Renal cortical epithelial cell (primary cell): ENCODE measurements at regions not wholly inside any gene's neighbourhood (a gene's known extent, or its start where the extent isn't known, plus 50 kb on each side); places are given as distances from the start of the nearest gene placed in this dataset.
"Not testable (repeated sequence)": the region's sequence is repeated elsewhere in the genome, so short reads cannot be mapped to it uniquely, and the experiment has no call there.

ENCODE experiments used
- DNase-seq: peaks from one replicate; pipeline ENCODE4 v3.0.0-alpha.2; 2011; ENCODE audit warnings: low read depth

DNA sequence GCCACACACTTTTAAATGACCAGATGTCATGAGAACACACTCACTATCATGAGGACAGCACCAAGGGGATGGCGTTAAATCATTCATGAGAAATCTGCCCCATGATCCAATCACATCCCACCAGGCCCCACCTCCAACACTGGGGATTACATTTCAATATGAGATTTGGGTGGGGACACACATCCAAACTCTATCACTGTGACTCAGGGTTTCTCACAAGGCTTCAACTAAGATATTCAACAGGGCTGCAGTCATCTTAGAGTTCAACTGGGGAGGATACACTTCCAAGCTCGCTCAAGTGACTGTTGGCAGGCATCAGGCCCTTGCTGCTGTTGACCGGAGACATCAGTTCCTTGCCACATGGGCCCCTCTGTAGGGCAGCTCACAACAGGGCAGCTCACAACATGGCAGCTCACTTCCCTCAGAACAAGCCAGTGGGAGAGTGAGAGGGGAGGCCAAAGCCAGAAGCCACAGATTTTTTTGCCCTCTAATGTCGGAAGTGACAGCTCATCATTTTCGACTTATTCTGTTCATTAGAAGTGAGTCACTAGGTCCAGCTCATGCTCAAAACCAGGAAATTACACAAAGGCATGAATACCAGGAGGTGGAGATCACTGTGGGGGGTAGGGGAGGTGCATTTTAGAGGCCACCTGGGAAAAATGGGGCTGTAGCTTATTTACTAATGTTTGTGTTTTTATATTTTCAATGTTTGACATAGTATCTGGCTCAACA, 50.8 kb upstream of the PTHLH start:
- DNase-seq = peak; percentile 97

DNA sequence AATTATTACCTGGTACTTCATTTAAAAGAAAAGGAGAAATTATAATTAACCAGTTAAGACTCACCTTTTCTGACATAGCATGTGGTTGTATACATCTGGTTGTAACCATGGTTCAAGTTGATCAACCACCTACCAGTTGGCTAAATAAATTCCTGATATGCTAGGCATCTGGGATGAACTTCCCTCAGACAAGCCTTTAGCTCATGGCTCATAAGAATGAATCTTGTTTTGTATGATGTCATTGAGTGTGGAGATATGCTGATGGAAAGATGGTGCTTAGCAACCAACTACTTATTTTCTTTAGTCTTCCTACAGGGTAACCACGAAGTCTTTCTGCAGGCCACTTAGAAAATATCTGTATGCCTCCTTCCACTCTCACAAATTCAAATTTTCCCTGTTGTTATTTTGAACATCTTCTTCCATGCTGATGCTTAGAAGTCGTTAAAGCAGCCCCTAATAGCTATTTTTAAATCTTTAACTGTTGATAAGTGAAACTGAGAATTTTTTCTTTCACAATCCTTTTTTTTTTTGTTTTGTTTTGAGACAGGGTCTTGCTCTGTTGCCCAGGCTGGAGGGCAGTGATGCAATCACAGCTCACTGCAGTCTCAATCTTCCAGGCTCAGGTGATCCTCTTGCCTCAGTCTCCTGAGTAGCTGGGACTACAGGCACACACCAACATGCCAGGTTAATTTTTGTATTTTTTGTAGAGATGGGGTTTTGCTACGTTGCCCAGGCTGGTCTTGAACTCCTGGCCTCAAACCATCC, 51.9 kb upstream of the PTHLH start:
- DNase-seq = peak; percentile 93

DNA sequence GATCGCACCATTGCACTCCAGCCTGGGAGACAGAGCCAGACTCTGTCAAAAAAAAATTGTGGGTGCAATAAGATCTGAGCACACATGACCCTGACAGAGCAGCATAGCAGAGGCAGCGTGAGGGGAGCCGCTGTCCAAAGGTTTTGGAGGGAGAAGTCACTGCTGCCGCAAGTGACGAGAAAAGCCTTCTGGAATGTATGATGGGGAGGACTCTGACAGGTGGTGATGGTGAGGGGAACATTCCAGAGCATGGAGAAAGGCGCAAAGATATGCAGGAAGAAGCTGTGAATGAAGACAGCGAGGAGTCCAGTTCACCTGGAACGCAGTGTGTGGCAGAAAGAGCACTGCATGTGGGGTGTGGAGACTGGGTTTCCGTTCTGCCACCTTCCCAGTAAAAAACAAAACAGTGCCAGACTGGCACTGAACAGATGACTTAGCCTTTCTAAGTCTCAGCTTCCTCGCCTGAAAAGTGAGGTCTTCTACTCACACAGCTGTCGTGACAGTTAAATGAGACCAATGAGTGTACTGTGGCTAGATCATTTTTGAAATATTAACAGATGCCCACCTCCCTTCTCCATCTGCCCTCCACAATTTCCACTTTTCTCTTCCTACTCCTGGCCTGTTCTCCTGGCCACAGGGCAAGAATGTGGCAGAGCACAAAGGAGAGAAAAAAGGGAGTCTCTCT, 53.4 kb upstream of the PTHLH start:
- no peak for DNase-seq

DNA sequence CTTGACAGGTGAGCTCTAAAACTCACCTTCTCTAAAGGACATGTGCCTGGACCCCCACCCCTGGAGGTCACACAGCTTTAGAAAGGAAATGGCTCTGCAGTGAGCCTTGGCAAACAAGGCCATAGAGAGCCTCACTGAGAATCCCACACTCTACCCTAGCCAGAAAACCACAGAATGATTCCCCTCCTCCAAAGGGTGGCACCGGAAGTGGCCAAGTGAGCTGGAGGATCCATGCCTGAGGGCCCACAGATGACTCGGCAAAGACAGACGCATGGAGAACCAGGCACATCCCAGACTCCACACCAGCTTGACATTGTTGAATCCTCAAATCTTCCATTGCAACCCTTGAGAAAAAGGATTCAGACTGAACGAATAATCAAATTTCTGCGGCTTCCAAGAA, 54.2 kb upstream of the PTHLH start:
- DNase-seq = peak; percentile 79

DNA sequence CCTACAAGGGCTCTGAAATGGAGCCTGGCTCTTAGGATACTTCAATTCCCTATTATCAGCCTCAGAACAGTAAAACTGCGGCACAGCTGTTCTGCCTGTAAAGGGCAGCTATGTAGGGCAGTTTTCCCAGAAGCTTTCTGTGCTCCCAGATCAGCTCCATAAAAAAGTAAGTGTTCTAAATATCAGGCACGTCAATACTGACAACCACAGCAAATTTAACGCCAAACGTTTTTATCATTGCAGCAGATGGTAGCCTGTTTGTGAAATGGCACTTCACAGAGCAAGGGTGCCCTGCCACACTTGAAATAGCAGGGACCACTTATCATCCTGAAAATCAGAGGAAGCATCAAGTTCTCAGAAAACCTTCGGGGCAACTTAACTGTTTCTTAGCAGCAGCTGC, 54.8 kb upstream of the PTHLH start:
- no peak for DNase-seq

DNA sequence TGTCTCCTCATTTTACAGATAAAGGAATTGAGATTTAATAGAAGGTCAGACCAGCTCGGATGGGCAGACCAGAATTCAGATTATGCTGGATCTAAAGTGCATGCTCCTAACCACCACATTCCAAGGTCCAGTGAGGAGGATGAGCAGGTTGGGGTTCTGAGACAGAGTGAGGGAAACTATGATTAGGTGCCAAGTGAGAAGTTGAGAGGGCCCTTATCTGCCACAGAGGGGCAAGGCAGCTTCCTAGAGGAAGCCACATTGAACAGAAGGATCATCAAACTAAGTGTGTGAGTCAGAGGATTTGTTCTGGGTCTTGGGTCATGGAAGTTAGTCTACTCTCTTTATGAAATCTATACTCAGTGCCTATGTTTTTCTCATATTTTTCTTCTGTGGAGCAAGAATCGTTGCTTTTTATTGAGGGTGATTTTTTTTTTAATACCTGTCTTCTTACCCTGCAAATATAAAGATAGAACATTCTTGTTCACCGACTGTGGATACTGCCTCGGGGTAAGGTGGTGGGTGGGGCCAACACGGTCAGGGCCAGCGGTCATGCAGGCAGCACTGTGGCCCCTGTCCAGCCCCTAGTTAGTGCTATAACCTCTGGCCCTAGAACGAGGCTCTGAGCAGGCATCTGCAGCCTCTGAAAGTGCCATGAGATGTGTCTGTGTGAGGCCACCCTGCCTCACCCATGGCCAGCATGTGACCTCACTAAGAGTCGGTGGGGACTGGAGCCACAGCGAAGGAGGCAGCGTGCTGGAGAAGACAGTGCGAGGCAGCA, 55.6 kb upstream of the PTHLH start:
- peak; percentile 39 for DNase-seq

DNA sequence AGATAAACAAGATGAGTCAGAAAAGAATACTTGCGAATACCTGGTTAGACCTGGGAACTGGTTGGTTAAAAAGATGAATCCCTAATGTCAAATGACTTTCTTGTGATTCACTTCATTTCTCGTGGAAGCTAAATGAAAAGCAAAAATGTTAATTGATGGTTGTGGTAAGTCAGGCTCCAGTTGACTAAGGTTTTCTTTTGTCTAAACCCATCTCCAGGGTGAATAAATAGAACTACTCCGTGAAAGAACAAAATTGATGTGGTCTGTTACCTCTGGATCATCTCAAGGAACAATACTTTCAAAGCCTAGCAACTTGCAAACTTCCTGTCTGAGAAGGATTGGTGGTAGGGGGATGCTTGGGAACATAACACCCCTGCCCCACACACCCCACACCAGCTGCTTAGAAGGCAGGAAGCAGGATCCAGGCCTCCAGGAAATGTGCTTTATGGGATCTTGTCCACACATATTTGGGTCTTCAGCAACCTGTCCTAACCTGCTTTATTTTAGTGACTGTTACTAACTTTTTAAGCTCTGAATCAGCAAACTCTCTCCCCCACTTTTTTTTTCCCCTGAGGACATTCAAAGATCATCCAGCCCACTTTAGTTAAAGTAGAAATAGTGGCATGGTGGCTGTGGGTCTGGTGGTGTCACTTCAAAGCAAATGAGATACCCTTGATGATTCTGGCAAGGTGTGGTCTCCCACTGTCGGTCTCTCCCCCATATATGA, 60.4 kb upstream of the PTHLH start:
- DNase-seq = peak; percentile 98

DNA sequence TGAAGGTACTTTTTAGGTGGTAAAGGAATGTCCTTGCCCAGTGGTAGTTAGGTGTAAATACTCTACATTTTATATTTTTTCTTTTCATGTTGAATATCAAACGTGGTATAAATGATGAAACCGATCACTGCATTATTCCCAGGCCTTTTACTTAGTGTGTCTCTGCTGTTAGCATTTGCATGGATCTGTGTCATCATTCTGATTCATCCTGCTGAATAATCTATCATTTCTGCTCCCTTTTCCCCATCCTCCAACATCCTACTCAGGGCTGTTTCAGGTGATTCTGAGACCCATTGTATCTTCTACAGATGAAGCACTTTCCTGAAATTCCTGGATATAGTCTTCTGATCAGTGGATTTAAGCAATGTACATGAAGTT, 61.0 kb upstream of the PTHLH start:
- peak; percentile 76 for DNase-seq

DNA sequence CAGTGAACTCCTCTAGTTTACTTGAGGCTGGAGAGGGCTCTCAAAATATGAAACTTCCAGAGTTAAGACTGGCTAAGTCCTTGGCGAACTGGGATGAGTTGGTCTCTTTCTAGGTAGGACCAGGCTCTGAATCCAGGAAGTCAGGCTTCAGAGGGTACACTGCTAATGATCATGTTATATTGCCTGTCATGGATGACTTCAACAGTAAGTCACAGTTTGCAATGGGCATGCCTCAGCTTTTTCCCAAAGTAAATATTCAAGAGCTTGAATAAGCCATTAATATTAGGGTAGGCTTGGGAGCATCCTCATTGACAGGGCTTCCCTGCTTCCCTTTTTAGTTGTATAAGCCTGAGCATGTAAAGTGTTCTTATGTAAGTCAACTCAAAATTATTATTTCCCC, 61.7 kb upstream of the PTHLH start:
- DNase-seq = peak; percentile 66

DNA sequence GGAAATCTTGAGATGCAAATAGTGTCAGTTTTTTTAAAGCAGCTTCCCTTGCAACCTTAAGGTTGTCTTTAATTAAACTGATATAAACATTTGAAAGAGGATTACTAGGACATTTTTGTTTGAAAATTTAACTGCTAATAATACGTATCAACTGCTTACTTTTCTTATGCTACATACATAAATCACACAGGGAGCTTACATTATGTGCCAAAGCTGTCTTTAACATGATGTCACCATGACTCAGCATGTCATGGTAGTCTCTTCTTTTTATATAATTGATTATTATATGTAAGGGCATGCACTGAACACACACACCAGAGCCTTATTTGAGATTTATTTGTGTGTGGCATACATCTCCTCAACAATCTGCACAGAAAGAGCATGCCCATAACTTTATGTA, 63.0 kb upstream of the PTHLH start:
- peak; percentile 43 for DNase-seq

DNA sequence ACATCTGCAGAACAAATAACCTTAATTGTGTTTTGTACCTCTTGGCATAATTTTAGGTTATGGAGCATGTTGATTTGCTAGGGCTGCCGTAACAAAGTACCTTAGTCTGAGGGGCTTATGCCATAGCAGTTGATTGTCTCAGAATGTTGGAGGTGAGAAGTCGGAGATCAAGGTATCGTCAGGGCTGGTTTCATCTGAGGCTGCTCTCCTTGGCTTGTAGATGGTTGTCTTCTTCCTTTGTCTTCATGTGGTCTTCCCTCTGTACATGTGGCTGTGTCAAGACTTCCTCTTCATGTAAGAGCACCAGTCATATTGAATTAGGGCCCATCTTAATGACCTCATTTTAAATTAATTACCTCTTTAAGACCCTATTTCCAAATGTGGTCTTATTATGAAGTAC, 64.4 kb upstream of the PTHLH start:
- DNase-seq = no peak

DNA sequence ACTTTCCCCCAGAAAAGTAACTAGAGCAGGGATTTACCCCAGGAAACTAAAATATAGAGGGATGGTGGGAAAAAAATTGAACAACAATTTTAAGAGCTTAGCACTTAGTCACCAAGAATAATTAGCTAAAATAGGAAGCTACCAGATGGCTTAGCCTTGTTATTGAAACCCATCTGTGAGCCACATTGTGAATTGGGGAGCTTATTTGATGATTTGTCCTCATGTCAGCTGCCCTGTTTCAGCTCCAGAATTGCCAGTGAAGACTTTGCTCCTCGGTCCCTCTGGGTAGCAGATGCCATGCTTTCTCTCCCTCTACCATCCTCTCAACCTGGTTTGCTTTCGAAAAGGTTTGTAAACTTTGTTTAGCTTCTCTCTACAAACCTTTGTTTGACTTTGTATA, 67.7 kb upstream of the PTHLH start:
- no peak for DNase-seq

DNA sequence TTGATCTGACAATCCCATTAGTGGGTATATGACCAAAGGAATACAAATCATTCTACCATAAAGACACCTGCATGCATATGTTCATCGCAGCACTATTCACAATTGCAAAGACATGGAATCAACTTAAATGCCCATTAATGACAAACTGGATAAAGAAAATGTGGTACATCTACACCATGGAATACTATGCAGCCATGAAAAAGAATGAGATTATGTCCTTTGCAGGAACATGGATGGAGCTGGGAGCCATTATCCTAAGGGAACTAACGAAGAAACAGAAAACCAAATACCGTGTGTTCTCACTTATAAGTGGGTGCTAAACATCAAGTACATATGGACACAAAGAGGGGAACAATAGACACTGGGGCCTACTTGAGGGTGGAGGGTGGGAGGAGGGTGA, 74.1 kb upstream of the PTHLH start:
- DNase-seq = not testable (repeated sequence)

DNA sequence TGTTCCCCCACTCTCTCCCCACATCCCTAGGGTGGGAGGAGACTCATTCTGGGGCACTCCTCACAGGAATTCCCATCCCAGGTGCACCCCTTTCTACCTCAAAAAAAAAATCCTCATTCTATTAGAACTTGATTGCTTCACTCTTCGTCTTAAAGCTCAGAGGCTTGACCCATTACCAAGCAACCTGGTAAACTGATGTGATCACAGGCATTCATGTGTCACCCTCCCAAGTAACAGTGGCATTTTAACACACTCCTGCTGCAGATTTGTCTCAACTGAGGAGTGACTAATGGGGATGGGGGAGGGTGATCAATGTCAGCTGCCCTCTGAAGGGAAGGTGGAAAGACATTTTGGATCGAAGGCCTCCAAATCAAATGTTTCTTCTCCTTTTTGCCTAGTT, 78.1 kb upstream of the PTHLH start:
- DNase-seq = peak; percentile 82

DNA sequence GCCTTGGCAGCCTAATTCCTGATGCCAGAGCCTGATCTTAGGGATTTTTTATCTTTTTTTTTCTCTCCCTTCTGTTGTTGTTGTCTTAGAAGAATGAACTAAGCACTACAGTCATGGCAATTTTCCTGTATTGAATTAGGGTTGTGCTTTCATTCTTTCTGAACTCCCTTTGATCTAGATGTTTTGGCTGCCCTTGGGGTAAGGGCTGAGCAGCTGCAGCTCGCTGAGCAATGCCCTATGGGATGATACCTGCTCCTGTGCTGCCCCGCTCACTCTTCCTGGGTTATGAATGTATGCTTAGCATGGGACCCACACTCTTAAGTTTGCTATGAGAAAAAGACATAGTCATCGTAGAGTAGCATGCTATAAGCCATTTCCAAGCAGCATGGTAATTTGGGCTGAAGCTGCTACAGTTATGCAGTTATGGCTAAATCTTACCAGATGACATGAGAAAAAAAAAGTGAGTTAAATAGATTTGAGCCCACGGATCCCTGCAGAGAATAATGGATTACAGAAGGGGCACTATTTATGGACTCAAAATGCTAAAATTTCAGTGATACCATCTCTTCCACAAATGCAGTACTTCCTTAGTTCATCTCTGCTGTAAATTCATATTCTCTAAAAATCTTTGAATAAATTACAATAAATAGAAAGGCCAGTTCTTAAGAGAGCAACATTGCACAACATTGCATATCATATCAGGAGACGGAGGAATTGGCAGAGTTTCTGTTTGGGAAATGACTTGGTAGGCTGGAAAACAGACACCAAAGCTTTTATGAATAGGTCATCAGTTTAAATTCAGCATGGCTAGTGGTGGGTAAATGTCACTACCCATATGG, 79.2 kb upstream of the PTHLH start:
- DNase-seq = no peak

DNA sequence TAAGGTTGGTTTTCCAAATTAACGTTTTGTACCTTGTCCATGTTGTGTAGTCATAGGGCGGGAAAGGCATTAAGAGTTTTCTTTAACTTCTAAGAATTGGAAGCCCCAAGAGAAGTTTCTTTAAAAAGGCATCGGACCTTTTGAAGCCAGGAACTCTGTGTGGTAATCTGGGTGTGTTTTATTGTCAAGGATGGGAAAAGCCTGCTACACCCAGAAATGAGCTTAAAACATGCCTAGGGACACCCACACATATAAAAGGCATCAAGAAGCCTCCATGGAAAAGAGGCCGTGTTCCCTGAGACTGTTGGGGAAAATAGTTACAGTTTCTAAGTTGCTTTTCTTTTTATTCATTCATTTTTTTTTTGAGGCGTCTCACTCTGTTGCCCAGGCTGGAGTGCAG, 81.0 kb upstream of the PTHLH start:
- no peak for DNase-seq

DNA sequence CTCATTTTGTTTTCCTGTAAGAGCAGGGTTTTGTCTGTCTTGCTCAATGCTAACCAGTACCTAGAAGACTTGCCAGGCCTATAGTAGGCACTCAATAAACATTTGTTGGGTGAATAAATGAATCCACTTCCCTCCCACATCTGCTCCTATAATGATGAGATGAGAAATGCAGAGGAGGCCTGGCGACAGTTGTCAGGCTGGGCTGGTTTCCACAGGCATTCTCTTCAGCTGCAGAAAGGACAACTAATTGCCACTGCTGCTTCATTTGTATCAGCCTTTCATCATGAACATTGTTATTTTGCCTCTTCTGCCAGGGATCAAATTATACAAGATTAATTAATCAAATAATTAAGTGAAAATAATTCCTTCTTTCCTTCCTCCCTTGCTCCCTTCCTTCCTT, 82.0 kb upstream of the PTHLH start:
- DNase-seq = no peak

DNA sequence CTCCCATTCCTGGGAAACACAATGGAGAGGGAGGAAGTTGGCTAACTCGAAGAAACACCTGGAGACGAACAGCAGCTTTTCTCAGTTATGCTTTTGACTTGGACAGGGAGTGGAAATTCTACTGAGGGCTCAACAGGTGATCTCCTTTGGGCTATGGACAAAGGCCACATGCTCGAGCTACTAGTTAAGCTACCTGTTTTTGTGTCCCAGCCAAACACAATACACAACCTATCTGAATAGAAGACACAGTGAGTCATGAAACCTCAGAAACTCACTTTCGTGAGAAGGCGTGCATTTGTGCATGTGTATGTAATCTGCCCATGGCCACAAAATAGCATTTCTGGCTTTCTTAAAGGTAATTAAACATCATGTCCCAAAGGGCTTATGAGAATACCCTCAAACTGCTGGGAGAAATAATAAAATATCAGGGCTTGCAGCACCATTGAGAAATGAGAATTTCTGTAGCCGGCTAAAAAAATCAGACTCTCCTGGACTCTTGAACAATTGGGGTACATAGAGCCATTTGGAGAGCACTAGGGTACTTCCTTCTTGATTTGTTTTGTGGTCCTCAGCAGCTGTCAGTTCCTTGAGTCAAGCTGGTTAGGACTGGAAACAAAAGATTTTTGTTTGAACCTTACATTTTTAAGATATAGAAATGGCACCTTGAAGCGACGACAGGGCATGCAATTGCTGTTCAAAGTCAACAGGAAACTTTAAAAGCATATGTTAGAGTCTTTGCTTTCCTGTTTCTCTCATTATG, 85.5 kb upstream of the PTHLH start:
- peak; percentile 72 for DNase-seq

DNA sequence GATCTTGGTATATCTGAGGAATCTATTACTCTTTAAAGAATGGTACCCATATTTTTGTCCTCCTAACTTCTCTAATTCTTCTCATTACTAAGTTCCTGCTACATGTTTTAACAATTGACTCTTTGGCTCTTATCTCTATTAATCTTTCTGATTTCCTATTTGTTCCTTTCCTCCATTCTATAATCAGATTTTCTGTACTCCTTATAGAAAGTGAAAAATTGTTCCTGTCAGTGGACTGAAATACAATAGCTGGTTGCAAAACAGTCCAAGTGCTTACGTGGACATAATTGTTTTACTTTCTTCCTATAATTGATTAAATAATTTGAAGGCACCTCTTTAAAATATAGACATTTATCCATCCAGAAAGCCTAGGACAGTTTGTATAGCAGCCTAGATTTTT, 86.7 kb upstream of the PTHLH start:
- no peak for DNase-seq

DNA sequence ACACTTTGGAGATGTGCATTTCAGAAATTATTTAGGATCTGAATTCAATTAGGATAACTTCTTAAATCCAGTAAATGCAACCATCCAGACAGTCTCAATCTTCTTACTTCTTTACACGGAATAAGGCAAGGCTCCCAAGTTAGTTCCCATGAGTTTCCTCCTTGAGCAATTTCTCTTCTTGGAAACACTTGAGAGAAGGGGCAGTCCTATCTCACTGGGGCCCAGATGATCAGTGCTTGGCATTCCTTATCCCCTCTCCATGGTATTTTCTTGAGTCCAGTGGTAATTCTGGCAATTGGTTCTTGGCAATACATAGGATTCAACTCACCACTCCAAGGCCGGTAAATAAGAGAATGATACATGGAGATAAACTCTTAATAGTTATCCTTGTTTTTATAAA, 87.1 kb upstream of the PTHLH start:
- no peak for DNase-seq
